Upper lobe of right lung (tissue), 1 donor: ENCODE measurements at regions not wholly inside any gene's neighbourhood (a gene's known extent, or its start where the extent isn't known, plus 50 kb on each side); places are given as distances from the start of the nearest gene placed in this dataset.

ENCODE experiments used
- ATAC-seq: fragments of 200-7000 bp; cut with Tn5 transposase; one replicate; pipeline ENCODE4 v1.9.1; 2020; ENCODE audit warnings: mild to moderate bottlenecking, moderate library complexity
- DNase-seq: peaks from one replicate; pipeline ENCODE4 v3.0.0-alpha.2; 2020
- H3K27ac ChIP-seq: fragments of 200-600 bp; one replicate; pipeline ENCODE4 v1.8.0; 2022
- H3K27me3 ChIP-seq: fragments of 200-600 bp; one replicate; pipeline ENCODE4 v1.8.0; 2022; ENCODE audit warnings: mild to moderate bottlenecking
- H3K36me3 ChIP-seq: fragments of 200-600 bp; one replicate; pipeline ENCODE4 v1.8.0; 2022
- H3K4me1 ChIP-seq: fragments of 200-600 bp; one replicate; pipeline ENCODE4 v1.8.0; 2022
- H3K4me3 ChIP-seq: fragments of 200-600 bp; one replicate; pipeline ENCODE4 v1.8.0; 2022; ENCODE audit warnings: mild to moderate bottlenecking
- H3K9me3 ChIP-seq: fragments of 200-600 bp; one replicate; pipeline ENCODE4 v1.8.0; 2022
- CTCF ChIP-seq: fragments of 200-600 bp; IDR thresholded peaks from one replicate; pipeline ENCODE4 v1.8.0; 2022; ENCODE audit warnings: antibody characterized with exemption
- intact Hi-C: fragments of 100-400 bp; cut with DNase I; formaldehyde crosslinking; loops from one replicate; pipeline ENCODE4 v1.11.0; 2022
- donor health status: DM: no; HTN: yes; CAD: no; lungs with severe emphysema.

DNA sequence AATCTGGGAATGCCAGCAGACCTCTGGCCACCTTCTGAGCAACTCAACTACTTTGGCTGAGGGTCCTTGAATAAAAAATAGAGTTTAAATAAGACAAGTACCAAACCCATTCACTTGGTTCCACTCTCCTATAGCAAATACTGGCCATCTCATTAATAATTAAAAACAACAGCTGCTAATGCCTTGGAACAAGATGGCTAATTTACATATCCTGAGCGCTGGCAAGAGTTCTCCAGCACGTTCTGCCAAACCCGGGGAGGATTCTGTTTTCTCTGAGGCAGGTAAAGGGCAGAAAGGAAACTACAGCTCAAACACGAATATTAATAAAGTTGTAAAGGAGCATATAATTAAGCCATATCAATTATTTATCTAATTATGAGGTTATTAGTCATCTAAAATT is 1123.7 kb downstream of the TDRD15 start:
- no peaks in the 10 kb centered on the region for H3K9me3 ChIP-seq
- no peaks in the 10 kb centered on the region for H3K36me3 ChIP-seq
- no peak overlapping the region for H3K4me3 ChIP-seq
- intact Hi-C loops, result no loop called here
- no peak for ATAC-seq
- no peak for TF ChIP-seq CTCF
- no peak overlapping the region for H3K27ac ChIP-seq
- no peak for DNase-seq
- no peaks in the 10 kb centered on the region for H3K27me3 ChIP-seq
- H3K4me1 ChIP-seq, result no peaks in the 10 kb centered on the region

DNA sequence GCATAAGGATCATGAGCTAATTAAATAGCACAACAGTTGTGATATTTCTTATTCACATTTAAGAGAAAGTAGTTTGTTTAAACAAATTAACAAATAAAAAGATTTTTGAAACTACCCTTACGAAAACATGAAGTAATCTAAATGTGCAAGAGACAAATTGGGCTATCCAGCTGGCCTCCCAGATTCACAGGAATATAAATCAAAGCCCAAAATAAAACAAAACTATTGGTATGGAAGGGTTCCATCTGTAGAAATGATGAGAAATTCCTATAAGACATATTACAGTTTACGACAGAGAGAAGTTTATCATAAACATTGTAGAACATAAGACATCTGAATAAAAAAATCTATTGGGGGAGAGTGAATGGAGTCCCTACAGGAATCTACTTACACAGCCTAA is 1125.1 kb downstream of the TDRD15 start:
- H3K36me3 ChIP-seq, result no peaks in the 10 kb centered on the region
- DNase-seq (no peak), ATAC-seq (no peak)
- H3K27ac ChIP-seq, result no peak overlapping the region
- H3K27me3 ChIP-seq, result no peaks in the 10 kb centered on the region
- H3K4me3 ChIP-seq, result no peak overlapping the region
- no peak for TF ChIP-seq CTCF
- intact Hi-C loops, result no loop called here
- H3K4me1 ChIP-seq, result no peaks in the 10 kb centered on the region
- no peaks in the 10 kb centered on the region for H3K9me3 ChIP-seq

DNA sequence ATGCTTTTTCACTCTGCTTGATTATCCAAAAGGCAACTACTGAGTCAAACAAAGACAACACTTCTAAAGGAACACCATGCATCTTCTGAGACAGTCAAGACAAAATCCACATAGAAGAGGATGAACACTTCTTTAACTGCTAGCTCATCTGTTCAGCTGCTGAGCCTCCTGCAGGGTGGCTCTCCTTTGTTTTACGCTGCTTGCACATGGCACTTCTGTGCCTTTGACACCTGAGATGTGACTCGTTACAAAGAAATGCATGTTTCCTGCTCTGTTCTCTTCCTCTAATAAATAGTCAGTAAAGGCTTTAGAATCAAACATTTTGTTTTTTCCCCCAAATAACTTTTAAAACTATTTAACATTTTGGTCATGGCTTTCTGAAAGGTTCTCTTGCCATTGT is 1129.4 kb downstream of the TDRD15 start:
- intact Hi-C loops, result no loop called here
- DNase-seq, result no peak
- no peaks in the 10 kb centered on the region for H3K36me3 ChIP-seq
- H3K27ac ChIP-seq, result no peak overlapping the region
- no peak for TF ChIP-seq CTCF
- no peaks in the 10 kb centered on the region for H3K4me1 ChIP-seq
- H3K27me3 ChIP-seq, result no peaks in the 10 kb centered on the region
- no peak for ATAC-seq
- no peak overlapping the region for H3K4me3 ChIP-seq
- H3K9me3 ChIP-seq, result no peaks in the 10 kb centered on the region

- no peak for DNase-seq
- Histone ChIP-seq H3K4me3 (no peak overlapping the region), H3K27ac (no peak overlapping the region), H3K9me3 (no peaks in the 10 kb centered on the region), H3K36me3 (no peaks in the 10 kb centered on the region), H3K4me1 (no peaks in the 10 kb centered on the region), H3K27me3 (no peaks in the 10 kb centered on the region)
- intact Hi-C loops, result no loop called here
- no peak for TF ChIP-seq CTCF
- ATAC-seq, result no peak
Observed at GRCh38 chr2:22261165-22261564, 1123.8 kb upstream of the KLHL29 start.

DNA sequence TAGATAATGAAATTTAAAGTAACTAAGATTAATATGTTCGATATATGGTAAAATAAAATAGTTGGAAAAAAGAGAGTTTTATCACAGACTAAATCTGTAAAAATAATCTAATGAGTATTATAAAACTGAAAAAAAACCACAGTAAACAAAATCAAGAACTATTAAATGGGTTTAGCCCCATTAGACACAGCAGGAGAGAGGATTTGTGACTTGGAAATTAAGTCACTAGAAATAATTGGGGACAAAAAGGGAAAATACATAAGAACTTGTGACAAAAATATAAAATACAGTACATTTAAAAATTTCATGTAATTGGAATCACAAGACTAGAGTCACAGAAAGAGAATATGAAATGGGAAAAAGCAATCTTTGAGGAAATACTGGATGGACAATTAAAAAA is 1114.6 kb upstream of the KLHL29 start:
- intact Hi-C loops, result no loop called here
- H3K27me3 ChIP-seq, result no peaks in the 10 kb centered on the region
- DNase-seq (no peak), ATAC-seq (no peak)
- no peak overlapping the region for H3K27ac ChIP-seq
- no peaks in the 10 kb centered on the region for H3K4me1 ChIP-seq
- no peak for TF ChIP-seq CTCF
- H3K36me3 ChIP-seq, result no peaks in the 10 kb centered on the region
- no peak overlapping the region for H3K4me3 ChIP-seq
- H3K9me3 ChIP-seq, result no peaks in the 10 kb centered on the region

DNA sequence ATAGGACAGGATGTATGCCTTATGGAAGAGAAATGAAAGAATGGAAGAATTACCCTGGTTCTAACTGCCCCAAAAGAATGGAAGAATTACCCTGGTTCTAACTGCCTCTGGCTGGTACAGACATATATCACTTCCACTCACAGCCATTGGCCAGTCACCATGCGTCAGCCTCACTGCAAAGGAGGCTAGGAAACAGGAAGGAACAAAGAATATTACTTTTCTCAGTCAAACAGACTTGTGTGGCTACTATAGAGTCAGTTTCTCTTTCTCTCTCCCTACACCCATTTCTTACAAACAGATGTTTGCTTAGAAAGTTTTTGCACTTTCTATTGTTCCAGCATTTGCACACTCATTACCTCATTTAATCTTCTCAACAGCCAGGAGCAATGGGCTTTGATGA is 1111.1 kb upstream of the KLHL29 start:
- Histone ChIP-seq H3K36me3 (no peaks in the 10 kb centered on the region), H3K4me3 (no peak overlapping the region), H3K27ac (no peak overlapping the region), H3K9me3 (no peaks in the 10 kb centered on the region), H3K27me3 (no peaks in the 10 kb centered on the region), H3K4me1 (no peaks in the 10 kb centered on the region)
- no peak for TF ChIP-seq CTCF
- intact Hi-C loops, result no loop called here
- DNase-seq, result no peak
- ATAC-seq, result no peak
